Amniotic epithelial cell (primary cell): ENCODE measurements at regions not wholly inside any gene's neighbourhood (a gene's known extent, or its start where the extent isn't known, plus 50 kb on each side); places are given as distances from the start of the nearest gene placed in this dataset.

ENCODE experiments used
- DNase-seq: peaks from one replicate; pipeline ENCODE4 v3.0.0-alpha.2; 2010; ENCODE audit warnings: low read depth

DNA sequence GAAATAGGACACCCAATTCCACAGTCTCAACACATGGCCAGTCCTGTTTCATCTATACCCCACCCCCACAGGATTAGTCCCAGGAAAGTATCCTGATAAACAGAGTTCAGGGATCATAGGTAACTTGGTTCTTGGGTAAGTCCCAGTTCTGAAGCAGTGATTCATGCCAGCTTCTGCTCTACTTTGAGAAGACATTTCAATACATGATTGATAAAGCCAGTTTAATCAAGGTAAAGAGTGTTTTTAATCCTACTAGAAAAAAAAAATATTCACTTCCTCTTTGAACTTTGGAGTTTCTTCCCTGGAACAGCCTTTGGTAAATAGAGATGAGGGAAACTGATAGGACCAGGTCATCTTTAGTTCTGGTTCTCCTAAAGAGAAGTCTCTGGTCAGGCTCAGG is 142.4 kb downstream of the TLR5 start:
- no peak for DNase-seq

DNA sequence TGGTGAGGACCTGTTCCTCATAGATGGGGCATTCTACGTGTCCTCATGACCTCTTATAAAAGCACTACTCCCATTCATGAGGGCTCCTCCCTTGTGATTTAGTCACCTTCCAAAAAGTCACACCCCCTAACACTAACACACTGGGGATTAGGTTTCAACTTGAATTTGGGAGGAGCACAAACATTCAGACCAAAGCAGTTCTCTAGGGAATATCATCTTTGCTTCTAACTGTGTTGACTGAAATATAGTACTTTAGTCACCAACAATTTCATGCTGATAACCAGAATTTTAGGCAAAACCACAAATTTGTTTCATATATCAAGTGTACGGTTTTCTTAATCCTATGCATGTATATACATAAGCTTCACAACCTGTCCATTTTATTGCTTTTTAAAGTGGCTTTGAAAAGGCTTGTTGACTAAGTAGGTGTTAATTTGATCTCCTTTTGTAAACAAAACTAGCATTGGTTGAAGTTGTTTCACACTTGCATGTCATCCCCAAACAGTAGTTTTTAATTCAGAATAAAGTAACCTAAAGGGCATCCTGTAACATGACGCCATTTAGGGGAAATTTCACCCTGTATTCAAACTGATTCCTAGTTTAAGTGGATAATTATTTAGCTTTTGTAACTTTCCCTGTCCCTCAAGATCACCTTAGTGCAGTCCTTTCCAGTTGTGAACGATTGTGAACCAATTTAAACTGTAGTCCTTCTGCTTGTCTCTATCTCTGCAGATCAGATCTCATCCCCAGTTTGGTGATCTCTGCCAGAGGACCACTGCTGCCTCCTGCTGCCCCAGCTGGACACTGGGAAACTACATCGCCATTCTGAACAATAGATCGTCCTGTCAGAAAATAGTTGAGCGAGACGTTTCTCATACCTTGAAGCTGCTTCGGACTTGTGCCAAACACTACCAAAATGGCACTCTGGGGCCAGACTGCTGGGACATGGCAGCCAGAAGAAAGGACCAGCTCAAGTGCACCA is 141.1 kb downstream of the TLR5 start:
- peak; percentile 26 for DNase-seq

DNA sequence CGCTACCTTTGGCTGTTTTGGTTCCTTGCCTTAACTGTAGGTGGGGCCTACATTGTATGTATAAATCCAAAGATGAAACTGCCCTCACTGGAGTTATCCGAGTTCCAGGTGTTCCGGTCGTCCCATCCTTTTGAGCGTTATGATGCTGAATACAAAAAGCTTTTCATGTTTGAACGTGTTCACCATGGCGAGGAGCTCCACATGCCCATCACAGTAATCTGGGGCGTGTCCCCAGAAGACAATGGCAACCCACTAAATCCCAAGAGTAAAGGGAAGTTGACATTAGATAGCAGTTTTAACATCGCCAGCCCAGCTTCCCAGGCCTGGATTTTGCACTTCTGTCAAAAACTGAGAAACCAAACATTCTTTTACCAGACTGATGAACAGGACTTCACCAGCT is 139.5 kb downstream of the TLR5 start:
- no peak for DNase-seq

DNA sequence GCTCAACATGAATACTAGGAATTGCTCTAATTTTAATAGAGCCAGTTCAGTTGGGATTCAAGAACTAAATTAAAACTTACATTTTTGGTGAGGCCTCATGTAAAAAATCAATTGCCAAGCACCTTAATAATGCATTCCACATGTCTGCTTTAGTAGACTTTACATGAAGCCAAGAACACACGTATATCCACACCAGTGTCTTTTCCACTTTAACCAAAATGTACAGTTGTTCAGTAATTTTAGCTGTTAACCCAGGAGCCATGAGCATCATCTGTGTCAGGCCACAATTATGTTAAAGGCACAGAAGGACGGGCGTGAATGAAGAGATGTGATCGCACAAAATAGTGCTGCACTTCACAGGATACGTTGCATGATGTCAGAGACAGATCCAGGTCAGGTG is 136.7 kb downstream of the TLR5 start:
- no peak for DNase-seq

DNA sequence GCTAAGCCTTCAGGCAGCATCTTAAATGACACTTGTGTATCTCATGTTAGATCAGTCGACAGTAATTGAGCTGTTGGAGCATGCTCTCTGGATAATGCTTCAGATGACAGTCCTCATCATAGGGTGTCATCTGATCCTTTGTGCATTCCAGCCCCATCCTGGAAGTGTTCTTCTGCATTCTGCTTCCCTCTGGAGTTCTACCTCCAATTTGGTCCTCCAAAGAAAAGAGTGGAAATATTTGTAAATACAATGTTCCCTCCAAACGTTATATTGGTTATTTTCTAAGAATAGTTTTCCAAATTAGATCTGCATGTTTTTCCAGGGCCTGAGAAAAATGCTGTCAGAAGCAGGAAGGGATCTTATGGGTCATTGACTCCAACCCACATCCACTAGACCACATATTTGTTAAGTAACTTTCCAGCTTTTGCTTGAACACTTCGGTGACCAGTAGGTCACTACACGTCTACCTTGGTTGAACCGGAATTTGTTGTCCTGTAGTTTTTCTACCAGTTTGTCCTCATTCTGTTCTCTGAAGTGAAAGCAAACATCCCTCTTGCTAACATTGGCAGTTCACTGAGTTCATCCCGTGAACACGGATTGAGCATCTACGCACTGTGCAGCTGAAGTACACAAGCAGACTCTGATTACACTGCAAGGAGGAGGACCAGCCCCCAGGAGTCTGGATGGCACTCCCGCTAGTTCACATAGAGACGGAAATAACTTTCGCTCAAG is 136.0 kb downstream of the TLR5 start:
- no peak for DNase-seq

DNA sequence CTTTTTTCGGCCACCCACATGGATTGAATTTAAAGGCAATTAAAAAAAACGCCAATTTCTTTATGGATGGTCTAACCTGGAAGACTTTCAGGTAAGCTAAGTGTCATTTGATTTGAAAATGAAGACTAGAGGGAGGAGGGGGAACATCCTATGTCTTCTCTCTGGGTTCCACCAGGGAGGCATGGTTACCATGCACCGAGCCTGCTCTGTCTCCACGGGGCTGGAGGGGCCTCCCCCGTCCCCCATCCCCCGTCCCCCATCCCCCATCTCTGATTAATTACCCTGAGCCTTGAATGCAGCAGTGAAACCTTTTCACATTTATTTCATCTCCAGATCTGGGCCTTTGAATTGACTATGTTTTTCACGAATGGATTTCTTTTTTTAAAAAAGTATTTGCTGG is 135.1 kb downstream of the TLR5 start:
- DNase-seq: no peak

DNA sequence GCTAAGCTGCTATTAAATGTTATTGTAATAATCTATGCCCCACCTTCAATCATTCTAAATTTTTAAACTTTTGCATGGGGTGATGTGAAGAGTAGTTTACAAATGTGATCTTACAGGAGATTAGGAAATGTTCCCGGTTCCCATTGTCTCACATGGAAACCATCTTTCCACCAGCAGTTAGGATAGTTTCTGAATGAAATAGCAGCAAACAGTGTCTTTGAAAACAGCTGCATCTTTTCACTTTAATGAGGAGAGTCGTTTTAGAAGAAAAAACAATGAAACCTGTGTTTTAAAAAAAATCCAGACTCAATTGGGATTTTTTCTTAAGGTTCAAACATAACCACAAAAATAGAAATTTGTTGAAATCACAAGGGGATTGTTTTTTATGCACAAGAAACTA is 134.2 kb downstream of the TLR5 start:
- no peak for DNase-seq

DNA sequence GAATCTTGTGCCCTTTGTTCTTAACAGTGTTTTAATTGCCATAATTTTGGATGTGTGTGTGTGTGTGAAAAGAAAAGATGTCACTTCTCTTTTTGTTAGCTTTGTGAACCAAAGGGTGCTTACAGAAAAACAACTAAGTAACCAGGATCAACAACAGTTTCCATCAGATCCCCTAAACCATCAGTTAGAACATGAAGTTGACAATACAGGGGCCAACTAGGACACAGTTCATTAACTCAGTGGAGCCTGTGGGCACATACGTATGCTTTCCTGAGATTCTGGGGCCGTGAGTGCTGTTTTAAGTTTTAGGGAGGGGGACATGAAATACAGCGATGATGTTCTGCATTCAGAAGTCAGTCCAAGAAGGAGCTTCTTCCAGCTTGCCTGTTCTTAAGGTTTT is 133.6 kb downstream of the TLR5 start:
- no peak for DNase-seq

DNA sequence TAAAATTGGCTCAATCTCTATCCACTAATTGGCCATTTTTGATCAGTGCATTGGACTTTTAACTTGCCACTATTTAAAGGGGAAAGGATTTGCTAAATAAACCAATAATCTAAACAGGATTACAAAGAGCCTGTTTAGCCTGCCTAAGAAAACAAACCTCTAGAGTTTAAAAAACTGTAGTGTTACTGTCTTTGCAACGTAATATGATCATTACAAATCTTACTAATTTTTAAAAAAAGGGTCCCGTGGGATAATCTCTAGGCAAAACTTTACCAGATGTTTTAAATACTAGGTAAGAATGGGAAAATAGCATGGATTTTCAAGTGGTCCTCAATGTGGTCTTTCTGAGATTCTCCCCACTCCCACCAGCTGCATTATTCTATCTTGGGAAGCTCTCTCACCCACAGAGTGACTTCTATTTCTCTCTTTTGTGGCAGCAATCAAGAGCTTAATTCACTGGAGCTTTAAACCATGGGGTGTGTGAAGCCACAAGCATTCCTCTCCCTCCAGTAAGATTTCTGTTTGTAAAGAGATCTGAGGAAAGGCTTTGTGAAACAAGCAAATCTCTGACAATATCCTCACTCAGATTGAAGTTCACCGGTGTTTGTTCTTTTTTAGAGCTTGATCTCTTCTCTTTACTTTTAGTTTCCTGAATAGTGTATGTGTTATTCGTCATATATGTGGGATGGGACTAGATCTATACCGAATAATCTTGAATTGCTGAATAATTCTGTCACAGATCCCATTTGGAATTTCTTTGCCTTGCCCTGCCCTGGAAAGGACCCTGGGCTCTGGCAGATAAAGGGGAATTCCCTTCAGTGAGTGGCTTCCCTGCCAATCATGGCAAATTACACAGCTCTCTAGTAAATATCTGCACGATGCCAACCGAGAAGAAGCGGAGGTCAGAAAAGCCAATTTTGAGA is 132.2 kb downstream of the TLR5 start:
- peak; percentile 27 for DNase-seq

DNA sequence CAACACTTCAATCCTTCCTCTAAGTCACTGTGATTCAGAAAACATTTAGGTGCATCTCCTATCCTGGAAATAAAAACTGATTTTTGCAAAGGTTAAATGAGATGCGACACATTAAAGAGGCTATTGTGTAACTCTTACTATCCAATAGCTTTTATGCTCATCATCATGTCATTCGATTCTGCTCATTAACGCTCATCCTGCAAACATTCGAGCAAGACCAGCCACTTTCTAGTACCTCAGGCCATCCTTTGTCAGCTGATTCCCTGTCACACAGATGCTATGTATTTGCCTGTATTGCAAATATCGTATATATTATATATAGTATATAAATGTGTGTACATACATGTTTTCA is 131.6 kb downstream of the TLR5 start:
- DNase-seq: no peak

DNA sequence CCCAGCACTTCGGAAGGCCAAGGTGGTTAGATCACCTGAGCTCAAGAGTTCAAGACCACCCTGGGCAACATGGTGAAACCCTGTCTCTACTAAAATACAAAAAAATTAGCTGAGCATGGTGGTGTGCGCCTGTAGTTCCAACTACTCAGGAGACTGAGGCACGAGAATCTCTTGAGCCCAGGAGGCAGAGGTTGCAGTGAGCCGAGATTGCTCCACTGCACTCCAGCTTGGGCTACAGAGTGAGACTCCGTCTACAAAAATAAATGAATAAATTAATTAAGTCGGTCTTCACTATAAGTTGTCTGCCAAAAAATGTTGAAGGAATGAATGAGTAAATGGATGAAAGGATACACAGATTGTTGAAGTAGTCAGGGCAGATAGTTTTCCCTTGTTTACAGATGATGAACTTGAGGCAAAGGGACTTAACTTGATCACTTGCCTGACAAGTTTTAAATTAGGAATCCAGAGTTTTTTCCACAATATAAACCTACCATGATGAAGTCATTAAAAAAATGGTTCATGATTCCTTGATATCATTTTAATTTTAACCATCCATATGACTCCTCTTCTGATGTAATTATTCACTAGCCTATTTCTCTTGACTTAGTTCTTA is 130.8 kb downstream of the TLR5 start:
- no peak for DNase-seq

DNA sequence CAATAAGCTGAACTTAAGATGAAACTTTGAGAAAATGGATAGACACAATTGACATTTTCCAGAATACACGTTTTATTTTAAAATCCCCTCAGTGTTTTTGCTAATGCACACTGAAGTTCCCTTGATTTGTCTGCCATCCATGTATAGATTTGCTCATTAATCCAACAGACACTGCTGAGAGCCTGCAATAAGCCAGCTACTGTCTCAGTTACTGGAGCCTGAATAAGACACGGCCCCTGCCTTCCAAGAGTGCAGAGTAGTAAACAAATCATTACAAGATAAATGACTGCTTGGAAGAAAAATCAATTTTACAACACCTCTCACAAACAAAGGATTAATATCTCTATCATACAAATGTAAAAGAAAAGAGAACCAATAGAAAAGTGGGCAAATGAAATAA is 130.1 kb downstream of the TLR5 start:
- no peak for DNase-seq

DNA sequence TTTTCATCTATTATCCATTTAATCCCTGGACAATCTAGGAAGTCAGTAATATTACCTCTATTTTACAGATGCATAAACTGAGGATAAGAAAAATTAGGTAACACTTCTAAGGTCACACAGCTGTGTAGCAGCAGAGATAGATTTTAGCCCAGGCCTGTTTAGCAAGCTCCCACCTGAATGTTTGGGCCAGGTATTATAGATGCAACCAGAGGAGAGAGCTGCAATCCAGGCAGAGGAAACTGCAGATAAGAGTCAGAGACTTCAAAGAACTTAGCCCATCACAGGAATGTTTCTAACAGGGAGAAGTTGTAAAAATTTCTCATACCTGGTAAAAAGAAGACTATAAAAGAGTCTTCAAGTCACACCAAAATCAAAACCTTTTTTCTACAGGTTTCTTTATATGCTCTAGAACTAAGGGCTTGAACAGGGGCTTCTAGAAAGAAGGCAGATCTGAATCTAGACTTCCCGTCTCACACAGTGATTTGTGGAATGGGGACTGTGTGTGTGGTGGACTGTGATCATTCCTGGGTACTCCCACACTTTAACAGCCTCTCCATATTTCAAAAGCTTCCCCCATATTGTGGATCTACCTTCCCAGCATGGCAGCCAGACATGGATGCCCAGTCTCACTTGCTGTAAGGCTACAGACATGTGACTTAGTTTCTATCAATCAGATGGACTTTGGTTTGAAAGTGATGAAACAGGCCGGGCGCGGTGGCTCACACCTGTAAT is 128.7 kb downstream of the TLR5 start:
- DNase-seq: no peak

DNA sequence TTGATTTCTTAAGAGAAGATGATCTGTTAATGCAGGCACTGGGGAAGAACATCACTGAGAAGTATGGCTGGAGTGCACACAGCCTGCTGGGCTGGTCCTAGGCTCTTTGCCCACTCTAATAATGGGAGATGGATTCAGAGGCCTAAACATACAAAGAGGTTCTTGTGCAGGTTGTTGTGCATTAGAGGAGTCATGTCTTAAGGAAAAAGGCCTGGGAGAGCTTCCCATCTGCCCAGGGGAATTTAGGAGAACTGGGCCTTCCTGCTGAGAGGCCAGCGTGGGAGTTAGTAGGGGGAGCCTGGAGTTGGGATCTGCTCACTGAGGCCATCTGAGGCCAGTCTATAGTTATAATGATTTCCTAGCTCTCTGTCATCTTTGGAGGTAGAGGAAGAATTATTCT is 126.7 kb downstream of the TLR5 start:
- DNase-seq: no peak

DNA sequence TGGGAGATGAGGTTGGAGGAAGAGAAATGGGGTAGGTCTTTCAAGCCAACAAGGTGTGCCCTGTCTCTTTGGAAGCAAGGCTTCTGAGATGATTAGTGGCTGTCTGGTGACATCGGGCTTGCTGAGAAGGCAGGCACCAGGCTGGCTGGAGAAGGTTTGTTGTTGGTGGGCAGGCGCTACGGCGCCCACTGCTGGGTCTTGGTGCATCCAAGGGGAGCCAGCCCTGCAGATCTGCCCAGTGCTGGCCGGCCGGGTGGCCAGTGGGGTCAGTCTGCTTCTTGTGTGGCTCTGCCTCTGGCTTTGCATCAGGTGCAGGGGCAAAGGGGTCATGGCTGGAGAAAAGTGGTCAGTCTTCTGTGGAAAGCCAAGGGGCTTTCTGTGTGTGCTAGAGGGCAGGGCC is 126.2 kb downstream of the TLR5 start:
- no peak for DNase-seq

DNA sequence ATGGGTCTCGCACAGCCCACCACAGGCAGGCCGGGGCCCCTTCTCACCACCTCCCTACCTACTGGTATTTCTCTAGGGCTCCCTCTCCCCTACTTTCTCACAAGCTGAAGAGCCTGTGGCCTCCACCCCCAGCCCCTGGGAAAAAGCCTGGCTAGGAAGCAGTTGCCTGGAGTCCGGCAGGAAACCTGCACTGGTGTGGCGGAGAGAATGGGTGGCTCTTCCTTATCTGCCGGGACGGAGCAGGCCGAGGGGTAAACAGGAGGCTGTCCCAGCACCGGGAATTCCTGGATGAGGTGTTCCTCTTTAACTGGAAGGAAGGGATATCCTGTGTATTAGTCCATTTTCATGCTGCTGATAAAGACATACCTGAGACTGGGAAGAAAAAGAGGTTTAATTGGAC is 125.8 kb downstream of the TLR5 start:
- DNase-seq: no peak

DNA sequence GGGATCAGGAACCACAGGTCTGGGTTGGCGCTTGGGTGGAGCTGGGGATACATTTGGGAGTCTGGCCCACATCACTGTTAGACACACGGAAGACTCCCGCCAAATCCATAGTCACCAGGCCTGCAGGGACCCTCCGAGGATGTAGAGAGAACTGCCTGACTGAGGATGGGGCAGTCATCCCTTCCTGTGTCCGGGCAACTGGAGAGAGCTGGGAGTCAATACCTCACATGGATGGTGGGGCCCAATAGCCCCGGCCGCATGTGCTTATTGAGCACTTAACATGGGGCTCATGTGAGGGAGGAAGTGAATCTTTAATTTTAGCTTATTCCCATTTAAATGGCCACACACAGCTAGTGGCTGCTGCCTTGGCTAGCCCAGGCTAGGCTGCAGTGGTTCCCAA is 124.5 kb downstream of the TLR5 start:
- no peak for DNase-seq

DNA sequence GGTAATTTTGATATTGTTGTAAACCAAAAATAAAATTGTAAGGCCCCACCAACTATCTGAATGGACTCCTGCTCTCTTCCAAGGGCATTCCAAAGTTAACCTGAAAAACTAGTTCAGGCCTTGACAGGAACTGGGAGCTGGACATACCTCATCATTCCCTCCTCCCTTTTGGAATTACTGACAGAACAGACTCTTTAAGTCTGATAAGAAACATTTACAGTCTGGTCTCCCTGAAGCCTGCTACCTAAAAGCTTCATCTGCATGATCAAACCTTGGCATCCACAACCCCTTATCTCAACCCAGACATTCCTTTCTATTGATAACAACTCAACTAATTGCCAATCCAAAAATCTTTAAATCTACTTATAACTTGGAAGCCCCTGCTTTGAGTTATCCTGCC is 123.8 kb downstream of the TLR5 start:
- no peak for DNase-seq

DNA sequence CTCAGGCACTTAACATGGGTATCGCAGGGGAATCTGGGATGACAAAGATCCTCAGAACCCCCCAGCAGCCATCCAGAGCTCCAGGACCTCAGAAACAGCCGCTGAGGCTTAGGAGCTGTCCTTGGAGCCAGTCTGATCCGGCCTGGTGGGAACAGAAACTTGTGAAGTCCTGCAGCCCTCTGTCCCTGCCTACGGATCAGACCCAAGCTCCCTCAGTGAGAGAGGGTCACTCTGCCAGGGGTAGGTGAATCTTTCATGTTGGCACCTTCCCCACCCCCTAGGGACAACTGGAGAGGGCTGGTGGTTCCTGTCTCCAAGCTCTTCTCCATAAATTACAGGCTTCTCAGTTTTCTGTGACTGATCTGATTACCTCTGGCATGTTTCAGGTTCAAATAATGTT is 122.3 kb downstream of the TLR5 start:
- DNase-seq: no peak

DNA sequence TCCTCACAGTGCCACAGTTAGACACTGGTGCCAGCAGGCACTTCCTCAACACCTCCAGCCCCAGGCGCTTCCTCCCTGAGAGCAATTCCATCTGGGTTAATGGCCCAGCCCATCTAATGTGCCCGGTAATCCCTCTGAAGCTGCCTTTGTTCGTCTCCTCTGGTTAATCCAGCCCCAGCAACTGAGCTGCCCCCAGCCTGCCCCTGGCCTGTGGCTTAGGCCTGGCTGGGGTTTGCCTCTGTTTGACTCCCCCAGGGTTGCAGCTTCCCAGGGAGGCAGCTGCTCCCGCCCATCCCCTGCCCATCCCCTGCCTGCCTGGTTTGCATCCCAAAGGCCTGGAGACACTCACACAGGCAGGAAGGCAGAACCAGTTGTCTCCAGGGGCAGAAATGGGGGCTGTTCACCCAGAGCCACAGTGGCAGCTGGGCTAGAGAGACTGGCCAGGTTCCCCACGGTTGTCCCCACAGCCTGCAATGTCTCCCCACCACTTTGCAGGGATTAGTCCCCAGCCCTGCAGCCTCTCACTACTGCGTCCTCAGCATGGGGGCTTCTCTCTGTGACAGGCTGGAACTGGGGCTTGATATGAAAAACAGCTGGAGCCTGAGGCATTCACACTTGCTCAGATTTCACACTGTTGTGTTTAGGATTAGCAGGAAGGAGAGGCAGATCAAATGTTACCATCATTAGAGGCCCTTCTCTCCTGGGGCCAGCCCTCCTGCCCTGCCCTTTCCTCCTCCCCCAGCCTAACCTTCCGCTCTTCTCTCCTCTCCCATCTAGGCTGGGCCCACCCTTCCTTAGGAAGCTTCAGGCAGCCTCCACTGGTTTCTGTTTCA is 120.2 kb downstream of the TLR5 start:
- DNase-seq: no peak
